T47D (cell line): ENCODE measurements at regions not wholly inside any gene's neighbourhood (a gene's known extent, or its start where the extent isn't known, plus 50 kb on each side); places are given as distances from the start of the nearest gene placed in this dataset.
"Not testable (repeated sequence)": the region's sequence is repeated elsewhere in the genome, so short reads cannot be mapped to it uniquely, and the experiment has no call there.

Experiments used
- DNase-seq, 2 experiments: peaks; one replicate each; pipeline versions ENCODE4 v3.0.0 to v3.0.0-alpha.2; 2011 to 2012; ENCODE audit warnings: low read depth in 1 of 2, low spot score in 1 of 2
- JUND ChIP-seq: IDR thresholded peaks from 2 replicates; pipeline ENCODE4 v1.6.1; 2012; ENCODE audit warnings: low read depth
- in situ Hi-C: cut with HindIII; loops from 2 replicates; pipeline ENCODE4 v1.10.0; 2016; ENCODE audit warnings: low sequenced_read_pairs, low pct_unique_long_range_greater_than_20kb

- DNase-seq, result no peak
- in situ Hi-C loops, result no loop called here
These were observed 1679.0 kb upstream of the B3GALT2 start for GRCh38 chr1:194865383-194865782.

GRCh38 chr1:194862129-194862528 is 1675.7 kb upstream of the B3GALT2 start:
- in situ Hi-C loops, result no loop called here
- no peak for TF ChIP-seq JUND
- no peak for DNase-seq

More at GRCh38 chr1:194865383-194865782, 1679.0 kb upstream of the B3GALT2 start:
- no peak for TF ChIP-seq JUND

GRCh38 chr1:194860248-194861201 is 1674.1 kb upstream of the B3GALT2 start:
- in situ Hi-C loops, result no loop called here
- no peak for DNase-seq
- no peak for TF ChIP-seq JUND

GRCh38 chr1:194859481-194860154 is 1673.2 kb upstream of the B3GALT2 start:
- DNase-seq, in situ Hi-C loops: not testable (repeated sequence)

GRCh38 chr1:194858811-194859480 is 1672.5 kb upstream of the B3GALT2 start:
- in situ Hi-C loops, DNase-seq: not testable (repeated sequence)

- TF ChIP-seq JUND, result no peak
- in situ Hi-C loops, result no loop called here
- DNase-seq, result no peak
These were observed 1671.0 kb upstream of the B3GALT2 start for GRCh38 chr1:194857413-194857812.

GRCh38 chr1:194848846-194849245 is 1662.4 kb upstream of the B3GALT2 start:
- in situ Hi-C loops, result no loop called here
- DNase-seq, result no peak
- no peak for TF ChIP-seq JUND

GRCh38 chr1:194846488-194846887 is 1660.1 kb upstream of the B3GALT2 start:
- no peak for DNase-seq
- in situ Hi-C loops, result no loop called here
- TF ChIP-seq JUND, result no peak

GRCh38 chr1:194843077-194843476 is 1656.7 kb upstream of the B3GALT2 start:
- TF ChIP-seq JUND, result no peak
- no peak for DNase-seq
- in situ Hi-C loops, result no loop called here

GRCh38 chr1:194833111-194833510 is 1646.7 kb upstream of the B3GALT2 start:
- no peak for TF ChIP-seq JUND
- no peak for DNase-seq
- in situ Hi-C loops, result no loop called here

GRCh38 chr1:194831595-194831994 is 1645.2 kb upstream of the B3GALT2 start:
- DNase-seq, in situ Hi-C loops: not testable (repeated sequence)

- in situ Hi-C loops, result no loop called here
- DNase-seq, result no peak
- TF ChIP-seq JUND, result no peak
These were observed 1644.0 kb upstream of the B3GALT2 start for GRCh38 chr1:194830387-194830786.

- in situ Hi-C loops, result no loop called here
- TF ChIP-seq JUND, result no peak
- DNase-seq, result no peak
These were observed 1643.1 kb upstream of the B3GALT2 start for GRCh38 chr1:194829492-194829891.
